Smooth muscle cell (in vitro differentiated cells): ENCODE measurements at regions not wholly inside any gene's neighbourhood (a gene's known extent, or its start where the extent isn't known, plus 50 kb on each side); places are given as distances from the start of the nearest gene placed in this dataset. TPM values are rescaled to one million over a fixed set of nuclear protein-coding genes. Genes with fewer than 3 reads are reported as not detected.

ENCODE experiments used
- DNase-seq: peaks from one replicate; lab custom pipeline; 2025; ENCODE audit not compliant: unreplicated experiment; lab: John Stamatoyannopoulos, UW
- H2AFZ ChIP-seq: fragments of 200-600 bp; sonication (generic); 2 replicates; pipeline ENCODE4 v1.6.0; 2016; ENCODE audit warnings: antibody characterized with exemption, low read depth, mild to moderate bottlenecking
- H3F3A ChIP-seq: fragments of 200-600 bp; sonication (generic); 2 replicates; pipeline ENCODE4 v1.6.0; 2017; ENCODE audit warnings: antibody characterized with exemption, low read depth
- H3K27ac ChIP-seq: fragments of 200-600 bp; sonication (generic); 2 replicates; pipeline ENCODE4 v1.5.1; 2016; ENCODE audit warnings: low read depth, mild to moderate bottlenecking
- H3K27me3 ChIP-seq: fragments of 200-600 bp; sonication (generic); 2 replicates; pipeline ENCODE4 v1.6.1; 2016; ENCODE audit warnings: low read depth, mild to moderate bottlenecking
- H3K36me3 ChIP-seq: fragments of 200-600 bp; sonication (generic); 2 replicates; pipeline ENCODE4 v1.5.1; 2016; ENCODE audit warnings: low read depth
- H3K4me1 ChIP-seq: fragments of 200-600 bp; sonication (generic); 2 replicates; pipeline ENCODE4 v1.5.1; 2016; ENCODE audit warnings: low read depth
- H3K4me2 ChIP-seq: fragments of 200-600 bp; sonication (generic); 2 replicates; pipeline ENCODE4 v1.6.0; 2016; ENCODE audit warnings: mild to moderate bottlenecking
- H3K4me3 ChIP-seq: fragments of 200-600 bp; sonication (generic); 2 replicates; pipeline ENCODE4 v1.5.1; 2016; ENCODE audit warnings: mild to moderate bottlenecking
- H3K79me2 ChIP-seq: fragments of 200-600 bp; sonication (generic); 2 replicates; pipeline ENCODE4 v1.6.0; 2016; ENCODE audit warnings: low read depth, mild to moderate bottlenecking
- H3K9ac ChIP-seq: fragments of 200-600 bp; sonication (generic); 2 replicates; pipeline ENCODE4 v1.6.0; 2016; ENCODE audit warnings: low read depth
- H3K9me3 ChIP-seq: fragments of 200-600 bp; sonication (generic); replicated peaks from 2 replicates; pipeline ENCODE4 v1.5.1; 2016; ENCODE audit warnings: low read depth
- H4K20me1 ChIP-seq: fragments of 200-600 bp; sonication (generic); 2 replicates; pipeline ENCODE4 v1.6.0; 2016; ENCODE audit warnings: low read depth
- WGBS: methylation state at CpG from one replicate; pipeline ENCODE4 v1.1.7; 2016; ENCODE audit warnings: low lambda C conversion rate; 5-methylcytosine and 5-hydroxymethylcytosine counted together
- small RNA-seq: library from RNA; depleted of rRNA; stranded (forward); fragments of <200 nt; gene quantifications from one replicate; pipeline ENCODE3, GENCODE V24; 2014
- TF ChIP-seq, protein P1 (sequence below): fragments of 200-600 bp; sonication (generic); IDR thresholded peaks from 2 replicates; pipeline ENCODE4 v1.5.1; 2017; ENCODE audit warnings: borderline replicate concordance, mild to moderate bottlenecking, antibody characterized with exemption; ENCODE audit not compliant: insufficient read depth, poor library complexity, severe bottlenecking

DNA sequence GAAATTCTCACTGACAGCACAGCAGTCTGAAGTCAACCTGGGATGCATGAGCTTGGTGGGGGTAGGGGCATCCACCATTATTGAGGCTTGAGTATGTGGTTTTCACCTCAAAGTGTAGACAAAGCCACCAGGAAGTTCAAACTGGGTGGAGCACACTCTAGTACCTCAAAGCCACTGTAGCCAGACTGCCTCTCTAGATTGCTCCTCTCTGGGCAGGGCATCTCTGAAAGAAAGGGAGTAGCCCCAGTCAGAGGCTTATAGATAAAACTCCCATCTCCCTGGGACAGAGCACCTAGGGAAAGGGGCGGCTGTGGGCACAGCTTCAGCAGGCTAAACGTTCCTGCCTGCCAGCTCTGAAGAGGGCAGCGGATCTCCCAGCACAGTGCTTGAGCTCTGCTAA is 143.0 kb downstream of the KITLG start:
- no peak for DNase-seq
- no peaks in the 10 kb centered on the region for H3K36me3 ChIP-seq
- TF ChIP-seq, protein P1, sequence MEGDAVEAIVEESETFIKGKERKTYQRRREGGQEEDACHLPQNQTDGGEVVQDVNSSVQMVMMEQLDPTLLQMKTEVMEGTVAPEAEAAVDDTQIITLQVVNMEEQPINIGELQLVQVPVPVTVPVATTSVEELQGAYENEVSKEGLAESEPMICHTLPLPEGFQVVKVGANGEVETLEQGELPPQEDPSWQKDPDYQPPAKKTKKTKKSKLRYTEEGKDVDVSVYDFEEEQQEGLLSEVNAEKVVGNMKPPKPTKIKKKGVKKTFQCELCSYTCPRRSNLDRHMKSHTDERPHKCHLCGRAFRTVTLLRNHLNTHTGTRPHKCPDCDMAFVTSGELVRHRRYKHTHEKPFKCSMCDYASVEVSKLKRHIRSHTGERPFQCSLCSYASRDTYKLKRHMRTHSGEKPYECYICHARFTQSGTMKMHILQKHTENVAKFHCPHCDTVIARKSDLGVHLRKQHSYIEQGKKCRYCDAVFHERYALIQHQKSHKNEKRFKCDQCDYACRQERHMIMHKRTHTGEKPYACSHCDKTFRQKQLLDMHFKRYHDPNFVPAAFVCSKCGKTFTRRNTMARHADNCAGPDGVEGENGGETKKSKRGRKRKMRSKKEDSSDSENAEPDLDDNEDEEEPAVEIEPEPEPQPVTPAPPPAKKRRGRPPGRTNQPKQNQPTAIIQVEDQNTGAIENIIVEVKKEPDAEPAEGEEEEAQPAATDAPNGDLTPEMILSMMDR, result no peak
- no peaks in the 10 kb centered on the region for H3K4me1 ChIP-seq
- H3K4me3 ChIP-seq, result no peak overlapping the region
- H3F3A ChIP-seq, result no peaks in the 10 kb centered on the region
- H3K9me3 ChIP-seq, result no peaks in the 10 kb centered on the region
- H3K4me2 ChIP-seq, result no peak overlapping the region
- no peak overlapping the region for H3K27ac ChIP-seq
- H2AFZ ChIP-seq, result no peak overlapping the region
- H3K9ac ChIP-seq, result no peak overlapping the region
- no peaks in the 10 kb centered on the region for H4K20me1 ChIP-seq
- no peaks in the 10 kb centered on the region for H3K79me2 ChIP-seq
- H3K27me3 ChIP-seq, result no peaks in the 10 kb centered on the region
- WGBS, result 97% methylated on average over 3 of the region's 3 CpGs

Small RNA genes lying in the stretch of these regions (small RNA-seq; reads per million reads assigned to genes)
- not detected for gene RF00019
